GM12878 (cell line): ENCODE measurements at regions not wholly inside any gene's neighbourhood (a gene's known extent, or its start where the extent isn't known, plus 50 kb on each side); places are given as distances from the start of the nearest gene placed in this dataset.

Experiments used
- ATAC-seq: fragments of 200-7000 bp; cut with Tn5 transposase; 3 replicates; pipeline ENCODE4 v1.9.1; 2020; ENCODE audit warnings: mild to moderate bottlenecking, moderate library complexity
- BruUV-seq: library from RNA; stranded (reverse); fragments of 400-500 nt; replicated peaks from 2 replicates; lab custom pipeline; 2021; lab: Mats Ljungman, UMichigan
- CTCF ChIA-PET: fragments of 300-600 bp; sonication (Branson Sonifier 250); formaldehyde crosslinking; extraction: SDS; loops from one replicate; lab custom pipeline; 2021; ENCODE audit warnings: inconsistent platforms; lab: Yijun Ruan, JAX
- POLR2A ChIA-PET: fragments of 350-600 bp; formaldehyde crosslinking; extraction: SDS; loops from one replicate; lab custom pipeline; 2021; ENCODE audit warnings: inconsistent platforms; lab: Charles Lee
- RAD21 ChIA-PET: fragments of 300-600 bp; sonication (Branson Sonifier 250); formaldehyde crosslinking; loops from one replicate; lab custom pipeline; 2023; ENCODE audit warnings: antibody characterized with exemption; ENCODE audit not compliant: unreplicated experiment; lab: Charles Lee
- SMC1A ChIA-PET: fragments of 300-600 bp; sonication (Branson Sonifier 250); formaldehyde crosslinking; loops from one replicate; lab custom pipeline; 2023; ENCODE audit not compliant: unreplicated experiment, uncharacterized antibody; lab: Charles Lee
- DNase-seq: peaks from one replicate; pipeline ENCODE4 v3.0.0-alpha.2; 2011; ENCODE audit warnings: low read depth, low spot score
- FAIRE-seq: peaks from 3 replicates; lab custom pipeline; 2011; peaks lifted over from hg19 to GRCh38; lab: Jason Lieb, UNC
- H2AFZ ChIP-seq: 2 replicates; pipeline ENCODE4 v1.6.0; 2011; ENCODE audit warnings: low read depth, low read length, control low read depth; ENCODE audit not compliant: control insufficient read depth
- H3K27ac ChIP-seq: 2 replicates; pipeline ENCODE4 v1.5.1; 2011; ENCODE audit warnings: control low read depth; ENCODE audit not compliant: control insufficient read depth, insufficient read depth
- H3K27me3 ChIP-seq, 2 experiments: replicated peaks in 1 of 2; 2 replicates each; pipeline versions ENCODE4 v1.6.0 to v1.6.1; 2011; ENCODE audit warnings: low read length in 1 of 2; ENCODE audit not compliant: control insufficient read depth in 2 of 2, insufficient read depth in 2 of 2
- H3K36me3 ChIP-seq, 2 experiments: 2 replicates each; pipeline ENCODE4 v1.5.1; 2011; ENCODE audit warnings: low read length in 1 of 2; ENCODE audit not compliant: control insufficient read depth in 2 of 2, insufficient read depth in 2 of 2
- H3K4me1 ChIP-seq: 2 replicates; pipeline ENCODE4 v1.6.1; 2011; ENCODE audit warnings: mild to moderate bottlenecking, low read length, moderate library complexity, mixed read lengths; ENCODE audit not compliant: control insufficient read depth, insufficient read depth
- H3K4me2 ChIP-seq: 2 replicates; pipeline ENCODE4 v1.6.0; 2011; ENCODE audit warnings: control low read depth; ENCODE audit not compliant: control insufficient read depth, insufficient read depth
- H3K4me3 ChIP-seq: fragments of 200-600 bp; sonication (generic); 2 replicates; pipeline ENCODE4 v1.5.1; 2016
- H3K79me2 ChIP-seq: 2 replicates; pipeline ENCODE4 v1.6.0; 2011; ENCODE audit warnings: low read length; ENCODE audit not compliant: control insufficient read depth, insufficient read depth
- H3K9ac ChIP-seq: 2 replicates; pipeline ENCODE4 v1.8.0; 2011; ENCODE audit warnings: low read length, control low read depth, mixed read lengths; ENCODE audit not compliant: control insufficient read depth, insufficient read depth
- H3K9me3 ChIP-seq: replicated peaks from 3 replicates; pipeline ENCODE4 v1.5.1; 2011; ENCODE audit warnings: mild to moderate bottlenecking, low read length; ENCODE audit not compliant: control insufficient read depth, insufficient read depth
- H4K20me1 ChIP-seq: 2 replicates; pipeline ENCODE4 v1.6.0; 2011; ENCODE audit not compliant: control insufficient read depth, insufficient read depth
- ASH2L ChIP-seq: fragments of 300-600, 200-600 bp; sonication (generic); IDR thresholded peaks from 2 replicates; pipeline ENCODE4 v1.6.1; 2017; ENCODE audit warnings: low read depth, mild to moderate bottlenecking, borderline replicate concordance
- CEBPB ChIP-seq, 2 experiments: fragments of 150-350 bp in 1 of 2; IDR thresholded peaks; 2 replicates each; pipeline ENCODE4 v1.6.1; 2012 to 2014; ENCODE audit warnings: low read depth in 2 of 2, low read length in 2 of 2, borderline replicate concordance in 1 of 2, inconsistent platforms in 1 of 2
- CHD2 ChIP-seq: IDR thresholded peaks from 2 replicates; pipeline ENCODE4 v1.6.1; 2011; ENCODE audit warnings: low read depth, low read length, improper control_type of control experiment, borderline replicate concordance
- CREB1 ChIP-seq: IDR thresholded peaks from 2 replicates; pipeline ENCODE4 v1.6.1; 2012; ENCODE audit warnings: low read depth, mild to moderate bottlenecking, inconsistent platforms
- CREM ChIP-seq: IDR thresholded peaks from 2 replicates; pipeline ENCODE4 v1.6.1; 2014; ENCODE audit warnings: antibody characterized with exemption, low read depth
- CTCF ChIP-seq, 3 experiments: IDR thresholded peaks in 2 of 3; conservative IDR thresholded peaks in 1 of 3; 2 replicates each; pipeline ENCODE4 v1.5.1; 2011; ENCODE audit warnings: low read depth in 3 of 3, low read length in 3 of 3, mild to moderate bottlenecking in 3 of 3, control low read depth in 2 of 3, moderate library complexity in 2 of 3, inconsistent platforms in 1 of 3, mixed read lengths in 1 of 3; ENCODE audit not compliant: control insufficient read depth in 2 of 3, insufficient read depth in 1 of 3; ENCODE audit errors: extremely low read depth in 1 of 3
- ESRRA ChIP-seq: IDR thresholded peaks from 2 replicates; pipeline ENCODE4 v1.6.1; 2012; ENCODE audit warnings: mild to moderate bottlenecking, low read length, improper control_type of control experiment
- GATAD2B ChIP-seq: fragments of 450-650 bp; conservative IDR thresholded peaks from 2 replicates; pipeline ENCODE4 v1.6.1; 2017; ENCODE audit warnings: low read depth, mild to moderate bottlenecking, moderate library complexity
- MEF2A ChIP-seq: IDR thresholded peaks from 2 replicates; pipeline ENCODE4 v1.6.1; 2011; ENCODE audit warnings: low read depth, mild to moderate bottlenecking, low read length, moderate library complexity; ENCODE audit not compliant: insufficient read depth
- MYC ChIP-seq: IDR thresholded peaks from 2 replicates; pipeline ENCODE4 v1.6.1; 2011; ENCODE audit warnings: mild to moderate bottlenecking, low read length, moderate library complexity, inconsistent platforms; ENCODE audit not compliant: insufficient read depth, insufficient replicate concordance, insufficient read length, severe bottlenecking
- POLR2A ChIP-seq: IDR thresholded peaks from 2 replicates; pipeline ENCODE4 v1.6.1; 2011; ENCODE audit warnings: low read depth, mild to moderate bottlenecking, low read length
- RCOR1 ChIP-seq: conservative IDR thresholded peaks from 2 replicates; pipeline ENCODE4 v1.6.1; 2012; ENCODE audit warnings: low read depth, low read length, improper control_type of control experiment
- SMAD1 ChIP-seq: fragments of 450-650 bp; IDR thresholded peaks from 2 replicates; pipeline ENCODE4 v1.6.1; 2018; ENCODE audit warnings: mild to moderate bottlenecking, low read depth; ENCODE audit not compliant: partially characterized antibody
- ZBED1 ChIP-seq: IDR thresholded peaks from 2 replicates; pipeline ENCODE4 v1.6.1; 2016; ENCODE audit warnings: borderline replicate concordance
- ZNF24 ChIP-seq: fragments of 450-650 bp; IDR thresholded peaks from 2 replicates; pipeline ENCODE4 v1.6.1; 2017; ENCODE audit warnings: antibody characterized with exemption, mild to moderate bottlenecking
- WGBS: methylation state at CpG from one replicate; pipeline ENCODE4 v1.1.6; 2016; ENCODE audit warnings: low lambda C conversion rate; ENCODE audit not compliant: insufficient replicate concordance, insufficient coverage; ENCODE audit errors: missing lambda C conversion rate; 5-methylcytosine and 5-hydroxymethylcytosine counted together
- in situ Hi-C: fragments of 300-500 bp; cut with MboI; formaldehyde crosslinking; loops from 9 replicates; pipeline ENCODE4 v1.14.3; 2018; ENCODE audit warnings: mixed read lengths
- intact Hi-C: fragments of 100-400 bp; cut with micrococcal nuclease; formaldehyde crosslinking; loops from one replicate; pipeline ENCODE4 v1.14.2; 2022; ENCODE audit not compliant: unreplicated experiment

GRCh38 chr5:123803359-123803758 lies 291.4 kb downstream of the CSNK1G3 start:
- ChIA-PET RAD21 (interaction anchor here (1.2 kb wide), 1 partner anchor 11 kb away, joined by 4 read pairs; no protein-coding TSS in a partner anchor), CTCF (no interaction called here), POLR2A (no interaction called here), SMC1A (no interaction called here)
- in situ Hi-C loops (no loop called here), intact Hi-C loops (no loop called here)
- Histone ChIP-seq H2AFZ (no peak overlapping the region), H3K79me2 (no peaks in the 10 kb centered on the region), H3K9ac (no peak overlapping the region), H3K4me1 (no peaks in the 10 kb centered on the region), H3K27me3 (no peaks in the 10 kb centered on the region), H3K4me3 (no peak overlapping the region), H3K9me3 (no peaks in the 10 kb centered on the region), H3K27ac (no peak overlapping the region), H3K4me2 (no peak overlapping the region), H3K36me3 (no peaks in the 10 kb centered on the region), H4K20me1 (no peaks in the 10 kb centered on the region)
- FAIRE-seq: no peak
- no TSS peak for BruUV-seq
- no peak for ATAC-seq
- 36% methylated on average over 3 of the region's 3 CpGs for WGBS
- no peak for DNase-seq
- TF ChIP-seq SMAD1: no peak
- TF ChIP-seq RCOR1: no peak
- TF ChIP-seq MYC: no peak
- no peak for TF ChIP-seq CREB1
- no peak for TF ChIP-seq ASH2L
- TF ChIP-seq ZNF24: no peak
- no peak for TF ChIP-seq POLR2A
- TF ChIP-seq ZBED1: no peak
- no peak for TF ChIP-seq ESRRA
- no peak for TF ChIP-seq GATAD2B
- no peak for TF ChIP-seq MEF2A
- TF ChIP-seq CTCF (IDR thresholded peaks at IDR 0.05 in 2 of 3, conservative IDR thresholded peaks at IDR 0.05 in 1 of 3; ENCODE audit: control insufficient read depth in 2 of 3, extremely low read depth in 1 of 3, insufficient read depth in 1 of 3, low read depth in 3 of 3, low read length in 3 of 3): no peak
- no peak for TF ChIP-seq CREM
- TF ChIP-seq CHD2: no peak
- no peak for TF ChIP-seq CEBPB (IDR thresholded peaks at IDR 0.05; ENCODE audit: borderline replicate concordance in 1 of 2, low read depth in 2 of 2, low read length in 2 of 2)
- TF ChIP-seq, all 136 proteins: peak for 0
